Left lung (tissue), 4 donors: ENCODE measurements at regions not wholly inside any gene's neighbourhood (a gene's known extent, or its start where the extent isn't known, plus 50 kb on each side); places are given as distances from the start of the nearest gene placed in this dataset.

ENCODE experiments used
- ATAC-seq: fragments of 200-7000 bp; cut with Tn5 transposase; one replicate; pipeline ENCODE4 v1.9.1; 2020; ENCODE audit warnings: moderate library complexity
- DNase-seq, 4 donors: peaks; one replicate each; pipeline ENCODE4 v3.0.0-alpha.2; 2013 to 2020
- H3K27ac ChIP-seq, 2 donors: fragments of 200-600 bp; sonication (generic) in 1 of 2; one replicate each; pipeline versions ENCODE4 v1.5.0 to v1.8.0; 2020 to 2021
- H3K27me3 ChIP-seq, 2 donors: fragments of 200-600 bp; sonication (generic) in 1 of 2; one replicate each; pipeline versions ENCODE4 v1.5.0 to v1.8.0; 2020 to 2021
- H3K36me3 ChIP-seq, 2 donors: fragments of 200-600 bp; sonication (generic) in 1 of 2; one replicate each; pipeline versions ENCODE4 v1.5.0 to v1.8.0; 2020 to 2021
- H3K4me1 ChIP-seq, 2 donors: fragments of 200-600 bp; one replicate each; pipeline ENCODE4 v1.8.0; 2021
- H3K4me3 ChIP-seq, 2 donors: fragments of 200-600 bp; sonication (generic) in 1 of 2; one replicate each; pipeline versions ENCODE4 v1.5.0 to v1.8.0; 2020 to 2021; ENCODE audit warnings: mild to moderate bottlenecking in 1 of 2
- H3K9me3 ChIP-seq, 2 donors: fragments of 200-600 bp; sonication (generic) in 1 of 2; one replicate each; pipeline versions ENCODE4 v1.5.0 to v1.8.0; 2020 to 2021
- intact Hi-C, 2 donors: fragments of 100-400 bp; cut with DNase I; formaldehyde crosslinking; loops; one replicate each; pipeline versions ENCODE4 v1.11.2 to v1.14.2; 2022
- TF ChIP-seq, protein P1 (sequence below), 2 donors: fragments of 200-600 bp; sonication (generic) in 1 of 2; IDR thresholded peaks; one replicate each; pipeline versions ENCODE4 v1.5.0 to v1.8.0; 2021; ENCODE audit warnings: antibody characterized with exemption in 2 of 2
- donor health status: DM: no; HTN: yes; CAD: no.
- donor health status: DM: no; HTN: no; CAD: no.

- intact Hi-C loops = no loop called here
- ATAC-seq = no peak
- peaks cover 0 to 16% of the 10 kb centered on the region in 2 donors for H3K4me1 ChIP-seq
Measured at GRCh38 chr5:149437391-149438040, 58.4 kb upstream of the IL17B start.

DNA sequence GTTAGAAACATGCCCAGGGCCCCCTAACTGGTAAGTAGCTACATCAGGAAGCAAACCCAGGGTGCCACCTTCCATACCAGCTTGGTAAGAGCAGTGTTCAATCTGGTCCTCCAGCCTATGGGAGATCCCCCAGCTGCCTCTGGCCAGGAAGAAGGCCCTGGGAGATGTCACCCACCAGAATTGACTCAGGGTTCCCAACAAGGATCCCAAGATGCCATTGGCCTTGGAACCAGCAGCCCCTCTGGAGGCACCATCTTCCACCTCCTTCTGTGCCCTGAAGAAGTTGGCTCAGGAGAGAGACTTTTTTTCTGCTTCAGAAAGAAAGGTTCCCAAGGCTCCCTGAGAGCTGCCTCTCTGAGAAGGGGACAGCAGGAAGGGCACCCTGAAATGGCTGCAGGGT lies 56.6 kb upstream of the IL17B start:
- H3K27ac ChIP-seq = no peak overlapping the region
- intact Hi-C loops = no loop called here

More at GRCh38 chr5:149437391-149438040, 58.4 kb upstream of the IL17B start:
- H3K27me3 ChIP-seq = no peaks in the 10 kb centered on the region
- no peaks in the 10 kb centered on the region for H3K36me3 ChIP-seq
- H3K27ac ChIP-seq = no peak overlapping the region
- DNase-seq = no peak
- TF ChIP-seq, protein P1, sequence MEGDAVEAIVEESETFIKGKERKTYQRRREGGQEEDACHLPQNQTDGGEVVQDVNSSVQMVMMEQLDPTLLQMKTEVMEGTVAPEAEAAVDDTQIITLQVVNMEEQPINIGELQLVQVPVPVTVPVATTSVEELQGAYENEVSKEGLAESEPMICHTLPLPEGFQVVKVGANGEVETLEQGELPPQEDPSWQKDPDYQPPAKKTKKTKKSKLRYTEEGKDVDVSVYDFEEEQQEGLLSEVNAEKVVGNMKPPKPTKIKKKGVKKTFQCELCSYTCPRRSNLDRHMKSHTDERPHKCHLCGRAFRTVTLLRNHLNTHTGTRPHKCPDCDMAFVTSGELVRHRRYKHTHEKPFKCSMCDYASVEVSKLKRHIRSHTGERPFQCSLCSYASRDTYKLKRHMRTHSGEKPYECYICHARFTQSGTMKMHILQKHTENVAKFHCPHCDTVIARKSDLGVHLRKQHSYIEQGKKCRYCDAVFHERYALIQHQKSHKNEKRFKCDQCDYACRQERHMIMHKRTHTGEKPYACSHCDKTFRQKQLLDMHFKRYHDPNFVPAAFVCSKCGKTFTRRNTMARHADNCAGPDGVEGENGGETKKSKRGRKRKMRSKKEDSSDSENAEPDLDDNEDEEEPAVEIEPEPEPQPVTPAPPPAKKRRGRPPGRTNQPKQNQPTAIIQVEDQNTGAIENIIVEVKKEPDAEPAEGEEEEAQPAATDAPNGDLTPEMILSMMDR (IDR thresholded peaks at IDR 0.05) = no peak
- no peak overlapping the region for H3K4me3 ChIP-seq
- peaks cover 0 to 8% of the 10 kb centered on the region in 2 donors for H3K9me3 ChIP-seq

DNA sequence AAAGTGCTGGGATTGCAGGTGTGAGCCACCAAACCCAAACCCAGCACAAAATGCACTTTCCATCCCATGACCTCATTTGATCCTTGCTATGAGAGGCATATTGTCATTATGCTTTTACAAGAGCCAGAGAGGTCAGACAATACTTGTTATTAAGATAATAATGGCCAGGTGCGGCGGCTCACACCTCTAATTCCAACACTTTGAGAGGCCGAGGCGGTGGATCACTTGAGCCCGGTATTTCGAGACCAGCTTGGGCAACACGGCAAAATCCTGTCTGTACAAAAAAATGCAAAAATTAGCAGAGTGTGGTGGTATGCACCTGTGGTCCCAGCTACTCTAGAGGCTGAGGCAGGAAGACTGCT lies 55.9 kb upstream of the IL17B start:
- intact Hi-C loops = no loop called here
- Histone ChIP-seq H3K4me1 (peaks cover 6 to 21% of the 10 kb centered on the region in 2 donors), H3K36me3 (no peaks in the 10 kb centered on the region), H3K27ac (no peak overlapping the region), H3K9me3 (peaks cover 0 to 8% of the 10 kb centered on the region in 2 donors), H3K4me3 (no peak overlapping the region), H3K27me3 (no peaks in the 10 kb centered on the region)
- no peak for DNase-seq
- no peak for ATAC-seq
- TF ChIP-seq, protein P1 (IDR thresholded peaks at IDR 0.05) = no peak

More for the DNA sequence above, 56.6 kb upstream of the IL17B start:
- Histone ChIP-seq H3K9me3 (peaks cover 0 to 8% of the 10 kb centered on the region in 2 donors), H3K27me3 (no peaks in the 10 kb centered on the region), H3K4me3 (no peak overlapping the region), H3K4me1 (peaks cover under 1 to 15% of the 10 kb centered on the region in 2 donors), H3K36me3 (no peaks in the 10 kb centered on the region)
- ATAC-seq = no peak
- DNase-seq = no peak
- TF ChIP-seq, protein P1 (IDR thresholded peaks at IDR 0.05) = no peak

DNA sequence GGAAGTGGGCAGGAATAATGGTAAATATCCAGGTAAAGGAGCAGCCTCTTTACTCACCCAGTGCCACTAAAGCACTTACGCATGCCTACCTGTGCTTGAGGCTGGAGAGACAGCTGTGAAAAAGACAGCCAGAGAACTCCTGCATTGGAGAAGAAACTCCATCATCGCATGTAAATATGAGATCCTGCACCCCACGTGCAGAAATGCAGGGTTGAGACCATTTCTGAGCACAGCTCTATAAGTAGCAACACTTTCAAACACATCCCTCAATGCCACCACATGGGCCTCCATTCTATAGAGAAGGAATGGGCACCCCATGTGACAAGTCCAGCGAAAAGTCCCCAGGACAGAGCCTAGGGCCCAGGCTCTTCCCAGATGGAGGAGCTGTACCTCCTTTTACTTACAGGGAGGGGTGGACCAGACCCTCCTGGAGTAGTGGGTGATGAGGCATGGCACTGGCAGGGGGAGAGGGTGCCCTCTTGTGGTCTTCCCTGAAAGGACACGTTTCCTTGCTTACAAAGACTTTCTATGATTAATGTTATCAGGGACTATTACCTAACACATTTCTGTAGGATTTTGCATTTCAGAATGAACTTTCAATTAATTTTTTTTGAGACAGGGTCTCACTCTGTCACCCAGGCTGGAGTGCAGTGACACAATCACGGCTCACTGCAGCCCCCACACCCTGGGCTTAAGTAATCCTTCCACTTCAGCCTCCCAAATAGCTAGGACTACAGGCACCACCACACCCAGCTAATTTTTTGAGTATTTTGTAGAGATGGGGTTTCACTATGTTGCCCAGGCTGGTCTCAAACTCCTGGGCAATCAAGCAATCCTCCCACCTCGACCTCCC lies 55.3 kb upstream of the IL17B start:
- H3K36me3 ChIP-seq = no peaks in the 10 kb centered on the region
- intact Hi-C loops = loop anchor here (5.0 kb wide), 1 partner anchor 52 kb away; no protein-coding TSS in a partner anchor
- TF ChIP-seq, protein P1 (IDR thresholded peaks at IDR 0.05) = peak; percentile 76 to 80
- H3K9me3 ChIP-seq = peaks cover 0 to 8% of the 10 kb centered on the region in 2 donors
- no peaks in the 10 kb centered on the region for H3K27me3 ChIP-seq
- ATAC-seq = peak; percentile 67
- no peak overlapping the region for H3K4me3 ChIP-seq
- peaks cover 6 to 21% of the 10 kb centered on the region in 2 donors for H3K4me1 ChIP-seq
- no peak overlapping the region for H3K27ac ChIP-seq
- DNase-seq = peak in 1 of 4 donors; percentile 72

DNA sequence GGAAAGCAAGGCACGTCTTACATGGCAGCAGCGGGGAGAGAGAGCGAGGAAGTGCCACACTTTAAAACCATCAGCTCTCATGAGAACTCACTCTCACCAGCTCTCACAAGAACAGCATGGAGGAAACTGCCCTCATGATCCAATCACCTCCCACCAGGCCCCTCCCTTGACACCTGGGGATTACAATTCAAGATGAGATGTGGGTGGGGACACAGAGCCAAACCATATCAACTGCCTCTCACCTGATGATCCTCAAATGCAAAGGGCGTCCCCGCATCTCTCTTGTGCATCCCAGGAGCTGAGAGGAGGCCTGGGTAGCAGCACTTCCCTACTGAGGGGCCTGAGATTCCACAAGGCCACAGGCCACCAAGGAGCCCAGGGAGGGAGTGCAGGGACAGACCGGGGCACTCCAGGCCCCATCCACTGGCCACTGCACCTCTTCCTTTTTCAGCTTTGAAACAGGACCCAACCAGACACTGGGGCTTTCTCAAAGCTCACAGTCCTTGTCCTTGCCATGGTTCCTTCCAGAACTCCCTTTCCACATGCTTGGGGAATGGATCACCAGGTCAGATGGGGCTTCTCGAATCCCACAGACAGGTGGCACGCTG lies 54.5 kb upstream of the IL17B start:
- Histone ChIP-seq H3K4me3 (no peak overlapping the region), H3K27ac (no peak overlapping the region), H3K27me3 (no peaks in the 10 kb centered on the region), H3K36me3 (no peaks in the 10 kb centered on the region), H3K9me3 (peaks cover 0 to 8% of the 10 kb centered on the region in 2 donors), H3K4me1 (peaks cover 6 to 25% of the 10 kb centered on the region in 2 donors)
- DNase-seq = no peak
- ATAC-seq = no peak
- intact Hi-C loops = loop anchor here (5.0 kb wide), 1 partner anchor 51 kb away; no protein-coding TSS in a partner anchor
- TF ChIP-seq, protein P1 (IDR thresholded peaks at IDR 0.05) = no peak
